Stomach (tissue), 4 donors: ENCODE measurements at regions not wholly inside any gene's neighbourhood (a gene's known extent, or its start where the extent isn't known, plus 50 kb on each side); places are given as distances from the start of the nearest gene placed in this dataset.

Source experiments
- CTCF ChIP-seq, 7 experiments: fragments of 450-650 bp in 4 of 7; fragments of 200-600 bp in 3 of 7; sonication (generic) in 3 of 7; IDR thresholded peaks; one replicate each; pipeline ENCODE4 v1.5.1; 2016 to 2019; ENCODE audit warnings: antibody characterized with exemption in 7 of 7, control low read depth in 2 of 7, mild to moderate bottlenecking in 1 of 7
- POLR2A ChIP-seq, 4 donors: fragments of 450-650 bp; IDR thresholded peaks; one replicate each; pipeline ENCODE4 v1.6.1; 2016; ENCODE audit warnings: antibody characterized with exemption in 4 of 4, control low read depth in 2 of 4, mild to moderate bottlenecking in 1 of 4, moderate library complexity in 1 of 4
- POLR2AphosphoS5 ChIP-seq, 3 donors: sonication (generic); formaldehyde crosslinking; IDR thresholded peaks; one replicate each; pipeline ENCODE4 v1.6.1; 2016; ENCODE audit warnings: antibody characterized with exemption in 3 of 3

- TF ChIP-seq CTCF (IDR thresholded peaks at IDR 0.05) (no peak), POLR2A (IDR thresholded peaks at IDR 0.05) (no peak), POLR2AphosphoS5 (IDR thresholded peaks at IDR 0.05) (no peak)
Observed at GRCh38 chr4:79666112-79666511, 258.1 kb upstream of the GK2 start.
